Limb (tissue), 2 donors: ENCODE measurements at regions not wholly inside any gene's neighbourhood (a gene's known extent, or its start where the extent isn't known, plus 50 kb on each side); places are given as distances from the start of the nearest gene placed in this dataset.

ENCODE experiments used
- DNase-seq, 2 donors: peaks; one replicate each; pipeline ENCODE4 v3.0.0-alpha.2; 2016; ENCODE audit errors: extremely low spot score in 2 of 2

DNA sequence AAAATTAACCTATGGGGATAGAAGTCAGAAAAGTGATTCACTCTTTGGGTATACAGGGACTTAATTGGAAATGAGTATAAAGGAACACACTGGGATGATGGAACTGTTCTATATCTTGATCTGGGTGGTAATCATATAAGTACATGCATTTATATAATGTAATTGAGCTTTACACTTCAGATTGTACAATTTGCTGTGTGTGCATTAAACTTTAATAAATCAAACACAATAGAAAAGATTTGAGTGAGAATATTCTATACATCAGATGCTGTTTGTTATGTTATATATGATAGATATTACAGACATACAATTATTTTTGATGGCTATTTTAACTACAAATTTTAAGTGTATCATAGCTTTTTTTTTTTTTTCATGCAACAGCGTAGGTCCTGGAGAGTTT, 860.2 kb upstream of the ARPP21 start:
- DNase-seq = no peak

DNA sequence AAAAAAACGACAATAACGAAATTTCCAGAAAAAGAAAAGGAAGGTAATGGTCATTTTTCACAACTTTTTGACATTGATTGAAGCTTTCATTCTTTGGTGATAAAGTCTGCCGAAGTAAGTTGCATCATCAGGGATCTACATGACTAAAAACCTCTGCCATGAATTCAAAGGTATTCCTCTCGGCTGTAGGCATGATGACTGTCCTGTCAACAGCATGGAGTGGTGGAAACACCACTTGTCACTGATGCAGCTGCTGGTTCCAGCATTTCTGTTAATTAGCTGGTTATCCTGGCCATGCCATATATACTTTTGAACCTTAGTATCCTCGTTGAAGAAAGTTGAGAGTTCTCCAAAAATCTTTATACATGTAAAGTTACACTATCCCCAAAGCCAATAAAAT, 859.0 kb upstream of the ARPP21 start:
- DNase-seq = no peak

DNA sequence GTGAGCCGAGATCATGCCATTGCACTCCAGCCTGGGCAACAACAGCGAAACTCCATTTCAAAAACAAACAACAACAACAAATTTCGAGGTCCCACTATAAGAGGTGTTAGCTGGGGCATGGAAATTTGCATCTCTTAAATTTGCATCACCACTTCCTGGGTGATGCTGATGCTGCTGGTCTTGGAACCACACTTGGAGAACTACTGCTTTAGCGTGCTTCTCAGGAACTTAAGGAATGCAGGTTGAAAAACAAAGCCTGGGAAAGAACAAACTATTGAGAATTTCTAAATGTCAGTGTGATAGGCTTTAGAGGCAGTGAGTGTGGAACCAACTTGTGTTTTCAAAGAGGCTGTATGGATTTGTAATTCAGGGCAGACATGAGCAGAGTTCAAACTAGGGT, 858.4 kb upstream of the ARPP21 start:
- DNase-seq = no peak

DNA sequence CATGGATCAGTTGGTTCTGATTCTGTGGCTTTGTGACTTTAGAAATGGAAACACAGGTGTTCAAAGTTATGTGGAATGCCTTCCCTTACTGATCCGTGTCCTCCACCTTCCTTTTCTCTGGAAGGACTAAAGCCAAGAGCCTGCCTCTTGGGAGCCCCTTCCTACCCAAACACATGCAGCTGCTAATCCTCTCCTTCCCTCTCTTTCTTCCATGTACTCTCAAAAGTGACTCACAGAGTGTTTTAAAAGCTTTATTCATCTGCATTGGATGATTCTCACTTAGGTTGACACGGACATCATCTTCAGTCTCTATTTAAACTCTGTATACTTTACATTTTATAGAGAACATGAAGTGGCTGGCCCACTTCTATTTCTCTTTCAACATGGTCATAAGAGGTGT, 856.5 kb upstream of the ARPP21 start:
- DNase-seq = no peak

DNA sequence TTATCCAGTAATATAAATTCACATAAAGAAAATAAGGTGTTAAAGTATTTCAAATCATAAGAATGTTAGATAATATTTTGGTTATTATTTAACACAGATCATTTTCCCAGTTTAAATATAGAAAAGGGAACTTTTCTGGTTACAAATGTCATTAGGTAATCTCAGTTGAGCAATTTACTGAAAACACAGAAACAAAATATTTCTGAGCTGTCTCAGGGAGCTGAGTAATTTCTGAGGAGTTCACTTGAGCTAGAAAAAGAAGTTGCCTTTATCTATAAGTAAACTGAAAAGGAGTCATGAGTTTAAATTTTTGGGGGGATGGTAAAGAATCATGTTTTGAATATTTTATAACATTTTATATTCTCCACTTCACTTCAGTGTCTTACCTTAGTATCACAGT, 855.4 kb upstream of the ARPP21 start:
- DNase-seq = no peak

DNA sequence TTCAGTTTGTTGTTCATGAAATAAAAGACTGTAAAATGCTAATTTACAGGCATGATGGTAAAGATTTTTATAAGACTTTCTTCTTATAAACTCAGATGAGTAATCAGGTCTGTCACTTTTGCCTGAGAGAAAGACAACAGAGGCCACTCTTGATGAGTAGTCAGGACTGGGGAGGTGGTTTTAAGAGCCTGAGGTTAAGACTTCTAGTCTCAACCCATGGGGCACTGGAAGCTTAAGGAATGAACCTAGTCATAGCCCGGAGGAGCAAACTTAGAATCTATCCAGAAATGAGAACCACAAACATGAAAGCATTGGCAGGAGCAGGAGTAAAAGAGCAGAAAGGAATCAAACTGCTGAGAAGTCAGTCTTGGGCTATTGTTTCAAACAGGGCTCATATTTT, 846.3 kb upstream of the ARPP21 start:
- no peak for DNase-seq

DNA sequence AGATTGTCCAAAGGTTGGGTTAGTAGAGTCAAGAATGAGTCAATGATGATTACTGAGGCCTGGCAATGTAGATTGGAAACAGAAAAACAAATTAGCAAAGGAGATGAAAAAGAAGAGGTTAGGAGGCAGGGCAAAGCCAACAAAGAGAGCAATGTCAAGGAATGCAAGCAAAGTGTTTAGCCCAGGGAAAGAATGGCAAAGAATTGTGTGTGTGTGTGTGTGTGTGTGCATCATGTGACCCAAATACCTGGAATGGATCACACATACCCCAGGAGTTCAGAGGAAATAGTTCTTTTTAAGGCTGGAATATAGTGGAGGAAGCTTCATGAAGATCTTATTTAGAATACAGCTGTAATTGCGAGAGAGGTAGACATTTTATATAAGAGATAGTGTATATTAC, 831.7 kb upstream of the ARPP21 start:
- no peak for DNase-seq

DNA sequence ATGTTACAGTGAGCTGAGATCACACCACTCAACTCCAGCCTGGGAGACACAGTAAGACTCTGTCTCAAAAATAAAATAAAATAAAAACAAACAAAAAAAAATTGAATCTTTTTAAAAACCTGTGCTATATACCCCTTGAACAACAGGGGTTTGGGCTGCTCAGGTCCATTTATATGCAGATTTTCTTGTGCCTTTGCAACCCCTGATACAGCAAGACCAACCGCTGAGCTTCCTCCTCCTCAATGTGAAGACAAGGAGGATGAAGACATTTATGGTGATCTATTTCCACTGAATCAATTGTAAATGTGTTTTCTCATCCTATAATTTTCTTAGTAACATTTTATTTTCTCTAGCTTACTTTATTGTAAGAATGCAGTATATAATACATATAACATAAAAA, 831.0 kb upstream of the ARPP21 start:
- no peak for DNase-seq

DNA sequence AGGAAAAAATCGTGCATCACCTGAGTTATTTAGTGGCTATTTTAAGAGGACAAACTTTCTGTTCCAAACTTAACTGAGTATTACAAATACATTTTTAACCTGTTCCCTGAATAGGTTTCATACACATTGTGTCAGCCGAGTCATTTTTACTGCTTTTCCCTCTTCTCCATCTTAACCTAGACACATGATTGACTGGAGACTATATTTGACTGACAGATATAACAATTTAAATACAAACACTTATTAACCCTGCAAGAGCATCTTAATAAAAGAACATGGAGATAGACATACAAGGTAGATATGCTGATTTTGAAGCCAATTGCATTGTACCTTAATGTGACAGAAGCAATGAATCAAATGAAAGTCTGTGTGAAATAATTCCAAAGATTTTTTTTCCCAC, 810.5 kb upstream of the ARPP21 start:
- DNase-seq = no peak

DNA sequence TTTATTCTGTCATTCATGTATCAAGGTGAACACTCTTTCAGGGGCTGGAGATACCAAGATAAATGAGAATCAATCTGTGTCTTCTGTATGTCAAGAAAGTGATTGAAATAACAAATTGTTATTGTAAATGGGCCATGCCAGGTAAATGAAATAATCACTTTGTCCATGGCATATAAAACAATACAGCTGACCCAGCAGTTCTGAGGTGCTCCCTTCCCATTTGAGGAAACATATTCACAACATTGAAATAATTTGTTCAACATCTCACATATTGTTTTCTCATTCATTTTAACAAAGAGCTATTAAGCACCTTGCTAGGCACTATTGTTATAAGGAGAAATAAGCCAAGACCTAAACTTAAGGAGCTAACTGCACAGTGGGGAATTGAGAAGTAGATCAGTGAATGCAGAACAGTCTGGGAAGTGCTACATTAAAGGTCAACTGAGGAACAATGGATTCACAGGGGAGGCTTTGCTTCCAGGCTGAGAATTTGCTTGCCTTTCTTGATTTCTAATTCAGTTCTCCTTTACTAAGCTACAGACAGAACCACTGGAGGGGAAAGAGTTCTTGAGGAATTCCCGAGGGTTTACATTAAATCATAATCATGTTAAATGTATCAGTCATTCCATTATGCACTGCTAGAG, 806.3 kb upstream of the ARPP21 start:
- DNase-seq = no peak

DNA sequence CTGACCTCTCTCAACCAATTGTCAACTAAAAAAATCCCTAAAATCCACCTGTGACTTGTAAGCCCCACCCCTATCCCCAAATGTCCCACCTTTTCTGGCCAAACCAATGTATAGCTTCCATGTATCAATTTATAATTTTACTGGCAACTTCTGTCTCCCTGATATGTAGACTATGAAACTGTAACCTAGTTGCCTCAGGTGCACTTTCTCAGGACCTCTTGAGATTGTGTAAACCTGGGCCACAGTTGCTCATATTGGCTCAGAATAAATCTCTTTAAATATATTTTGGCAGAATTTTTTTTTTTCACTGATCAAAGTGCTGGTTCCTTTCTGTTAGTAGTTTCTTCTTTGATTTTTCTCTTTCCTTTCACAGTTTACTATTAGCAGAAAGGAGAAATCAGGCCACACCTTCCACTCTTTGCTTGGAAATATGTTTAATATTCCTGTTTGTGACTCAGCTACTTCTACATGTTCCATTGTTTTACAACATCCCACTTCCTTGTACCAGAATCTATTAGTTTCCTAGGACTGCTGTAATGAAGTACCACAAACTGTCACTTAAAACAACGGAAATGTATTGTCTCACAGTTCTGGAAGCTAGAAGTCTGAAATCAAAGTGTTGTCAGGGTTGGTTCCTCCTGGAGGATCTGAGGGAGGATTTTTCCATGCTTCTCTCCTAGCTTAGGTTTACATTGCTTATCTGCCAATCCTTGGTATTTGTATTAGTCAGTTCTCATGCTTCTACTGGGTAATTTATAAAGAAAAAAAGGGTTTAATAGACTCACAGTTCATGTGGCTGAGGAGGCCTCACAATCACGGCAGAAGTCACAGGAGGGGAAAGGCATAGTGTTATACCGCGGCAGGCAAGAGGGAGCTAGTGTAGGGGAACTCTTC, 801.2 kb upstream of the ARPP21 start:
- no peak for DNase-seq

DNA sequence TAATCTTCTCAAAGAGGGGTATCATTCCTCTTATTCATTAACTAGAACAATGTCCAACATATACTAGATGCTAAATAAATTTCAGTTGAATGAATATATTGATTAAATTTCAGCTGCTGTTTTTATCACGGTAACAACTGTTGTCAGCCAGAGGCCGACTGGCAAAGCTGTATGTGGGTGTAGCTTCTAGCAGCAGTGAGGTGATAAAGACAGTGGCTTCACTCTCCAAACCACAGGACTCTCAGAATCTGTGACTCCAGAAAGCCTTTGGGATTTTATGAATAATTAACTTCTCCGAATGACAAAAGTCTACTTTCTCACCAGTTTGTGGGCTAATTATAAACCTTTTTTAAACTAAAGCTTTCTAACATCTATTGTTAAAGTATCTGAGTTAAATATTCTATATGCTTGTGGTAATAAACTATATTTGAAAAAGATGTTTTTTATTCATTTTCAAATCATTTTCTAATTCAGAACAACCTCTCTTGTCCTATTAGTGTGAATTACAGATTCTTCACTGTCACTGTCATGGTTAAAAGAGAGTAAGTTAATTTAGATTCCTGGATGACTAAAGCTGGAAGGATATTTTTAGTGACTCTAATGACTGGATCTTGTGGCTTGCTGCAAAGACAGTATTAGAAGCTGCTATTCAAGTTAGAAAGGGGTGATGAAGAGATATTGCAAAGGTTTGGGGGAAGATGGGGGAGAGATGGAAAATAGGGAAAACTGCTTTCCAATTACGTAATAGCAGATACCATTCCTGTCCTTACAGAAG, 796.4 kb upstream of the ARPP21 start:
- DNase-seq = no peak

DNA sequence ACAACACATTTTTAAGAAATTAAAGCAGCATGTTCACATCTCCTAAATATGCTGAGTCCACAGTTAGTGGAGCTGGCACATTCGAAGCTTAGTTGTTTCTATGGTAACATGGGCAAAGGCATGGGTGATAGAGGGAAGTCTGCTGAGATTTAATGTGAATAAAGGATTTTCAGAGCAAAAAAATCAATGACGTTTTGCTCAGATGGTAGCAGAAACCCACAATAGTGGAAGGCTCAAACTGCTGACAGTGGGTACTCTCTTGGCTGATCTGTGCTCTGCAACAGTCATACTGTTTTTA, 795.1 kb upstream of the ARPP21 start:
- no peak for DNase-seq

DNA sequence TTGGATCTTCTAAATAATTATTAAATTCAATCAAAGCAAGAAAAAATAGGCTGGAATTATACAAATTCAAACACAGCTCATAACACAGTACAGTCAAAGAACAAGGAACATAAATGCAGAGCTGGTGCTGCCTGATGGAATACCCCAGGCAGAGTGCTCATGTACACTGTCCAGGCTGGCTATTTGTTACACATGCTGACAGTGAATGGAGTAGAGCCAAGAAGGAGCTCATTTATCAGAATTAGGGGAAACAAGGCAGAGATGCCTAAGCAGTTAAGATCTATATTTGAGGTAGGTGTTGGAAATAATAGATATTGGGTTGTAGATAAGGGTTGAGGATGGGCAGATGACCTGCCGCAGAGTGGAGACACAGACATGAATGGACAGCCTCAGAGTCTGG, 788.2 kb upstream of the ARPP21 start:
- DNase-seq = no peak

DNA sequence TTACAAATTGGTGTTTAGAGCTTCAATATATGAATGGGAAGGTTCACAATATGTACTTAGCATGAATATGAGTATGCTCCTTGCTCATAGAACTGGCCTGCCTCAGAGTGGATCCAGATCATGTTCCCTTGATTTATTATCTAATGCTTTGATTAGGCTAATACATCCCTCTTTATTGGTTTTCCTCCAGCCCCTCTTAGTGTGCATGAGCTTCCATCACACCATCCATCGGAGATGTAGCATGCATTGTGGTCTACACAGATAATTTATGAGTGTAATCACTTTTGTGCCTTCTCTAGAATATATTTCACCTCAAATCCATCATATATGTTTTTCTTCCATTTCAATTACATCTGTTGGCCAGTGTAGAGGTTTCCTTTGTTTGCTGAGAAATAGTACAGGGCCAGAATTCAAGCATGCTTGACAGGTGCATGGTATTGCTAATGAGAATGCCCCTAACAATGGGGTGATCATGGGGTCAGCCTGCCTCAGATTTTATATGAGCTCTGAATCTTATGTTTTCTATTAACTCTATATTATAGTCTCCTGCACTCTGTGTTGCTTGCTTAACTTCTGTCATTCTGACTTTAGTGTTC, 786.4 kb upstream of the ARPP21 start:
- no peak for DNase-seq

DNA sequence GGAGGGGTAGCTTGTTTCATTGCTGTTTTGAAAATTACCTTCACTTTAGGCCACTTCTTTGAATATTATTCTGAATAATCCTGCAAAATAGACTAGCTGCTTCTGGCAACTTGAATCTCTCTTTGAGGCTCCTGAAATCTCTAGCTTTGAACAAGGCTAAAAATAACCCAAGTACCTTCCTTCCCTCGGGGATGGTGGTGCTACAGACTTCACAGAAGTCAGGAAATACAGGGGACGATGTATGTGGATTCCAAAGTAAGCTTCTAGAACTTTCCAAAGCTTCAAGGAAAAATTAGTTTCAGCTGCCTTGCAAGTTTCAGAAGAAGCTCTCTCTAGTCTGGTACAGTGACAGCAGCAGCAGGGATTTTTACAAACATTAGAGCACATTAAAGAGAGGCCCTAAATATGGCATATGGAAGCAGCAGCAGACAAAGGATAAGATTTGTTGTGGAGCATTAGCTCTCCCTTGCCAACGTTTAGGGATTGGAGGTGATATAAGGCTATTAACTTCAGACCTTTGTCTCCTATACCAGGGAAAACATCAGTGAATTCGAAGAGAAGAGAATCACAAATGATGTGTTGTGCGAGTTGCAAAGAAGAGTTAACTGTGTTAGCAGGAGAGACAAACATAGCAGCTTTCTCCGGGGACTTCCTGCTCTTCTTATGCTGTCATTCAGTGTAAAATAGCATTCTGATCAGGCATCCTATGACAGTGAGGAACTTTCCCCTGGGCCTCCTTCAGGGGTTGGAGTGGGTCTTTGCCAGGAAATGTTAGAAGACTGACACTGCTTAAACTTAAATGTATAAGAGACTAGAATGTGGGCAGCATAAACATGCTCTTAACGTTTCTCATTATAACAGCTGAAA, 783.0 kb upstream of the ARPP21 start:
- DNase-seq = peak in 1 of 2 donors; percentile 43

DNA sequence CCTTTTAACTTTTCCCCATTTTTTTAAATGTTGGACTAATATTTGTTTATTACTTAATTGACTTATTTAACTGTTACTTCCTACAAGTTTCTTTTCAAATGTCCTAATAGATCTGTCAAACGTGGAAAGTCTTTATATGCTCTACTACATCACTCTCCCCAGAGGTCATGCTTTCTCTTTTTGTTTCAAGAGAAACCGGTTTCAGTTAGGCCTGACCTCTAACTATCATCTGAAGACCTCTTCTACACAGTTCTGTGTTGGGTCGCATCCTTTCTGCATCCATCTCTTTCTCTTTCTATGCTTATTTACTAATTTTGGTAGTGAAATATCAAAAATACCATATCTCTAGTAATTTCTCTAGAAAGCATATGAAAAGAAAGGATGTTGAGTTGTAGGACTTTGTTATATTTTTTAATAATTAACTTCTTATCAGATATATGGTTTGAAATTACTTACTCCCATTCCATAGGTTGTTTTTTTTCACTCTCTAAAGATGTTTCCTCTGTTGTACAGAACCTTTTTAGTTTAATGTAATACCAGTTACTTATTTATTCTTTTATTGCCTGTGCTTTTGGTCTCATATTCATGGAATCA, 781.2 kb upstream of the ARPP21 start:
- DNase-seq = no peak

DNA sequence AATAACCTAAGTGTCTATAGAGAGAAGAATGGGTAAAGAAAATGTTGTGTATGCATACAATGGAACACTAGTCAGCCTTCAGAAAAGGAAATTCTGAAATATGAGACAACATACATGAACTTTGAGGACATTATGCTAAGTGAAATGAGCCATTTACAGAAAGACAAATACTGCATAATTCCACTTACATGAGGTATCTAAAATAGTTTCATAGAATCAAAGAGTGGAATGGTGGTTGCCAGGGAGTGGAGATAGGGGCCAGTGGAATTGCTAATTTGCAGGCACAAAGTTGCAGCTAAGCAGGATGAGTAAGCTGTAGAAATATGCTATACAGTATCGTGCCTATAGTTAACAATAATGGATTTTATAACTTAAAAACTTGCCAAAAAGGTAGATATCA, 779.6 kb upstream of the ARPP21 start:
- no peak for DNase-seq

DNA sequence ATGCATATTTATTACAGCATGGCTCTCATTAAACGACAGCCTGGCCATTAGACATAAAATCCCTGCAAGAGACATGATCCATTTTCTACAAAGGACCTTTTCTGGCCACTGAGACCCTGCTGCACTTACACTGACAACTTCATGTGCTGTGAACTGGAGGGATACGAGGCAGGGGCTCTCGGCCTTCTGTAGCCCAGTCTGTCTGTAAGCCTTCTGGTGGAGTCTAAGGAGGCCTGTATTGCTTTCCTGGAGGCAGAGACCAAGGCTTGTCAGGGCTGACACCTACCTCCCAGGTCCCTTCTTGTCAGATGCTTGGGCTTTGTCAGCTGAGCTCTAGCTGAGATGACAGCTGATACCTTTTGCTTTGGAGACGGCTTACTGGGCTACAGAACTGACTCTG, 776.9 kb upstream of the ARPP21 start:
- DNase-seq = no peak

DNA sequence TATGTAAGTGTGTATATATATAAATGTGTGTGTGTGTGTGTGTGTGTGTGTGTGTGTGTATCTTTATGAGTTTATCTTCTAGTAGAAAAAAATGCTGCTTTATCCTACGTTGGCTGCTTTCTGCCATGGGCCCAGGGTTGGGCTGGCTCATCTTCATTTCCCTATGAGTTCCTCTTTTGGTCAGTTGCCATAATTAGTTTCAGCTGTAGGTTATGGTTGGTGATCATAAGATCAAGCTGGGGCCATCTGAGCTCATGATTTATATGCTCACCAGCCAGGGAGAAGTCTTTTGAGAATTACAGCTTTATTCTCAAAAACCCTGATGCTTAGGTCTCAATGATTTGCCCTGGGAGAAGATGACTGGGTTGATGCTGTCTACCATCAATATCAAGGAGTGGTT, 775.8 kb upstream of the ARPP21 start:
- DNase-seq = no peak

DNA sequence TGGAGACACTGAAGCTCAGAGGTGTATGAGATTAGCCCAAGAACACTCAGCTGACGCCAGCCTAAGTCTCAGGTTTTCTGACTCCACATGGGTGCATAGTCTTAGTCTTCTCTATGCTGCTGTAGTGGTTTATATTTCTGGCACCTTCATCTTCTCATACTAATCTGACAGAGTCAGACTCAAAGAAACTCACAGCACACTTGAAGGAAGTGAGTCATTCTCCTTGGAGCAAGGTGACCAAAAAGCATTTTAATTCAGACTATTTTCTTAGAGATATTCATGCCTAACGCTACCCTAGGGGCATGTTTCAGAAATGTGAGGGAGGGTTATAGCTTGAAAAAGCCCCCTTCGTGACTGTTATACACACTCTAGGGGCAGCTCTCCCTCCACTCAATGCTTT, 775.3 kb upstream of the ARPP21 start:
- DNase-seq = no peak
